D721Med (cell line): ENCODE measurements at regions not wholly inside any gene's neighbourhood (a gene's known extent, or its start where the extent isn't known, plus 50 kb on each side); places are given as distances from the start of the nearest gene placed in this dataset.

Experiments used
- DNase-seq: peaks from one replicate; pipeline ENCODE4 v3.0.0; 2011; ENCODE audit warnings: low spot score; ENCODE audit not compliant: insufficient read length
- FAIRE-seq: peaks from 2 replicates; lab custom pipeline; 2011; peaks lifted over from hg19 to GRCh38; lab: Jason Lieb, UNC
- CTCF ChIP-seq: IDR thresholded peaks from 2 replicates; pipeline ENCODE4 v1.5.1; 2012; ENCODE audit warnings: mild to moderate bottlenecking, control low read depth; ENCODE audit not compliant: insufficient read depth; ENCODE audit errors: missing control alignments

- no peak for FAIRE-seq
- TF ChIP-seq CTCF, result no peak
- DNase-seq, result no peak
These were observed 69.0 kb upstream of the OTOS start for GRCh38 chr2:240209493-240209892.

DNA sequence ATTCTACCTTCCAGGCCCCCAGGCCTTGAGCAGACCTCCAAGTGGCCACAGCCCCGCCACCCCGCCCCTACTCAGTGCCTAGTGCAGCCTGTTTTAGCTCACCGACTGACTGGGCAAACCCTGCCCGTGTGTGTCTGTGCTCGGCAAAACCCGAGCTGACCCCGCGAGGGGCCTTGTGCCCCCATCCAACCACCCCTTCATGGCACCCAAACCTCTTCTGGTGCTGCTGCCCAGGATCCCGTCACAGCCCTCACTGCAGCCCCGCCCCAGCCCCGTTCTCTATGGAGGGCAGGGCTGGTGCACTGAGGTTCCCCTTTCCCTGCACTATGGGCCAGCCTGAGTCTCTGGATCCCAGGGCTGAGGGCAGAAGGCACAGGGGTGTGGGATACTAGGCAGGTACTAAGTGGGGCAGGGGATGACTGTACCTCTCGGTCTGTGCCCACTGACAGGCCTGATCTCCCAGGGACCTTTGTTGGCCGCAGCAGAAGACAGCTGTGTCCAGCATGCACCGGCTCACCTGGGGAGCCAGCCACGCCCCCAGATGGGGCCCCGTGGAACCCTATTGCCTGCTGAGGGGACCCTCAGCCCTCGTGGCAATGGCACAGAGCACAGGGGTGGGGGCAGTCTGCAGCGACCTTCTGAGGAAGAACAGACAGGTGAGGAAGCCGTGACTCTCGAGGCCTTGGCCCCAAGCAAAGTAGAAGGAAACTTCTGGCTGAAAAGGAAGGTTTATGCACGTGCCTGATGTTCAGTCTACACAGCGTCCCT is 69.9 kb upstream of the OTOS start:
- no peak for FAIRE-seq
- no peak for TF ChIP-seq CTCF
- no peak for DNase-seq

GRCh38 chr2:240211096-240211495 is 70.6 kb upstream of the OTOS start:
- FAIRE-seq, result no peak
- DNase-seq, result no peak
- TF ChIP-seq CTCF, result no peak

- DNase-seq, result no peak
- FAIRE-seq, result no peak
- TF ChIP-seq CTCF, result no peak
These were observed 71.4 kb upstream of the OTOS start for GRCh38 chr2:240211598-240212424.

GRCh38 chr2:240212425-240213225 is 72.2 kb upstream of the OTOS start:
- FAIRE-seq (no peak), DNase-seq (no peak)
- no peak for TF ChIP-seq CTCF

GRCh38 chr2:240213226-240213475 is 72.7 kb upstream of the OTOS start:
- no peak for TF ChIP-seq CTCF
- DNase-seq (no peak), FAIRE-seq (no peak)
